GM12878 (cell line): ENCODE measurements at regions not wholly inside any gene's neighbourhood (a gene's known extent, or its start where the extent isn't known, plus 50 kb on each side); places are given as distances from the start of the nearest gene placed in this dataset.

ENCODE experiments used
- CBX5 ChIP-seq: sonication (generic); IDR thresholded peaks from 2 replicates; pipeline ENCODE4 v1.6.1; 2016; ENCODE audit warnings: low read depth, moderate library complexity, mild to moderate bottlenecking, inconsistent platforms
- CTCF ChIP-seq, 3 experiments: IDR thresholded peaks in 2 of 3; conservative IDR thresholded peaks in 1 of 3; 2 replicates each; pipeline ENCODE4 v1.5.1; 2011; ENCODE audit warnings: low read depth in 3 of 3, low read length in 3 of 3, mild to moderate bottlenecking in 3 of 3, control low read depth in 2 of 3, moderate library complexity in 2 of 3, inconsistent platforms in 1 of 3, mixed read lengths in 1 of 3; ENCODE audit not compliant: control insufficient read depth in 2 of 3, insufficient read depth in 1 of 3; ENCODE audit errors: extremely low read depth in 1 of 3
- EP300 ChIP-seq, 2 experiments: fragments of 150-350 bp in 1 of 2; IDR thresholded peaks; 2 replicates each; pipeline ENCODE4 v1.6.1; 2011 to 2012; ENCODE audit warnings: low read depth in 2 of 2, low read length in 2 of 2, borderline replicate concordance in 1 of 2, improper control_type of control experiment in 1 of 2, inconsistent platforms in 1 of 2; ENCODE audit not compliant: control insufficient read depth in 1 of 2
- EZH2 ChIP-seq: IDR thresholded peaks from 2 replicates; pipeline ENCODE4 v1.6.1; 2012; ENCODE audit warnings: low read depth, mild to moderate bottlenecking, control low read depth, inconsistent platforms, low read length, borderline replicate concordance; ENCODE audit not compliant: control insufficient read depth
- POLR2A ChIP-seq: IDR thresholded peaks from 2 replicates; pipeline ENCODE4 v1.6.1; 2011; ENCODE audit warnings: low read depth, mild to moderate bottlenecking, low read length
- TF ChIP-seq, protein P1 (sequence below): fragments of 450-650 bp; formaldehyde crosslinking; IDR thresholded peaks from 2 replicates; pipeline ENCODE4 v1.4.0; 2020; ENCODE audit warnings: mild to moderate bottlenecking, moderate library complexity
- TF ChIP-seq, protein P2 (sequence below): fragments of 450-650 bp; IDR thresholded peaks from 2 replicates; pipeline ENCODE4 v1.6.1; 2017; ENCODE audit warnings: antibody characterized with exemption, mild to moderate bottlenecking, moderate library complexity

DNA sequence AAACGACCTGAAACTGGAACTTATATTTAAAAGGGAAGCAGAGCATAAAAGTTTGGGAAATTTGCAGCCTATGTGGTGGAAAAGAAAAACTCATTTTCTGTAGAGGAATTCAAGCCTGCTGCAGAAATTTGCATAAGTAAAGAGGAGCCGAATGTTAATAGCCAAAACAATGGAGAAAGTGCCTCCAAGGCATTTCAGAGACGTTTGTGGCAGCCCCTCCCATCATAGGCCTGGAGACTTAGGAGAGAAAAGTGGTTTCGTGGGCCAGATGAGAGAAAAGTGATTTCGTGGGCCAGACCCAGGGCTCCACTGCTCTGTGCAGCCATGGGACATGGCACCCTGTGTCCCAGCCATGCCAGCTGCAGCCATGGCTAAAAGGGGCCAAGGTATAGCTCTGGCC, 361.9 kb downstream of the PCDH19 start:
- TF ChIP-seq EP300 (IDR thresholded peaks at IDR 0.05; ENCODE audit: borderline replicate concordance in 1 of 2, control insufficient read depth in 1 of 2, low read depth in 2 of 2, low read length in 2 of 2) (no peak), CTCF (IDR thresholded peaks at IDR 0.05 in 2 of 3, conservative IDR thresholded peaks at IDR 0.05 in 1 of 3; ENCODE audit: control insufficient read depth in 2 of 3, extremely low read depth in 1 of 3, insufficient read depth in 1 of 3, low read depth in 3 of 3, low read length in 3 of 3) (no peak), EZH2 (no peak), POLR2A (no peak), CBX5 (no peak)
- TF ChIP-seq, protein P1, sequence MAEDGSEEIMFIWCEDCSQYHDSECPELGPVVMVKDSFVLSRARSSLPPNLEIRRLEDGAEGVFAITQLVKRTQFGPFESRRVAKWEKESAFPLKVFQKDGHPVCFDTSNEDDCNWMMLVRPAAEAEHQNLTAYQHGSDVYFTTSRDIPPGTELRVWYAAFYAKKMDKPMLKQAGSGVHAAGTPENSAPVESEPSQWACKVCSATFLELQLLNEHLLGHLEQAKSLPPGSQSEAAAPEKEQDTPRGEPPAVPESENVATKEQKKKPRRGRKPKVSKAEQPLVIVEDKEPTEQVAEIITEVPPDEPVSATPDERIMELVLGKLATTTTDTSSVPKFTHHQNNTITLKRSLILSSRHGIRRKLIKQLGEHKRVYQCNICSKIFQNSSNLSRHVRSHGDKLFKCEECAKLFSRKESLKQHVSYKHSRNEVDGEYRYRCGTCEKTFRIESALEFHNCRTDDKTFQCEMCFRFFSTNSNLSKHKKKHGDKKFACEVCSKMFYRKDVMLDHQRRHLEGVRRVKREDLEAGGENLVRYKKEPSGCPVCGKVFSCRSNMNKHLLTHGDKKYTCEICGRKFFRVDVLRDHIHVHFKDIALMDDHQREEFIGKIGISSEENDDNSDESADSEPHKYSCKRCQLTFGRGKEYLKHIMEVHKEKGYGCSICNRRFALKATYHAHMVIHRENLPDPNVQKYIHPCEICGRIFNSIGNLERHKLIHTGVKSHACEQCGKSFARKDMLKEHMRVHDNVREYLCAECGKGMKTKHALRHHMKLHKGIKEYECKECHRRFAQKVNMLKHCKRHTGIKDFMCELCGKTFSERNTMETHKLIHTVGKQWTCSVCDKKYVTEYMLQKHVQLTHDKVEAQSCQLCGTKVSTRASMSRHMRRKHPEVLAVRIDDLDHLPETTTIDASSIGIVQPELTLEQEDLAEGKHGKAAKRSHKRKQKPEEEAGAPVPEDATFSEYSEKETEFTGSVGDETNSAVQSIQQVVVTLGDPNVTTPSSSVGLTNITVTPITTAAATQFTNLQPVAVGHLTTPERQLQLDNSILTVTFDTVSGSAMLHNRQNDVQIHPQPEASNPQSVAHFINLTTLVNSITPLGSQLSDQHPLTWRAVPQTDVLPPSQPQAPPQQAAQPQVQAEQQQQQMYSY (CRISPR knock-in tag) = no peak
- TF ChIP-seq, protein P2, sequence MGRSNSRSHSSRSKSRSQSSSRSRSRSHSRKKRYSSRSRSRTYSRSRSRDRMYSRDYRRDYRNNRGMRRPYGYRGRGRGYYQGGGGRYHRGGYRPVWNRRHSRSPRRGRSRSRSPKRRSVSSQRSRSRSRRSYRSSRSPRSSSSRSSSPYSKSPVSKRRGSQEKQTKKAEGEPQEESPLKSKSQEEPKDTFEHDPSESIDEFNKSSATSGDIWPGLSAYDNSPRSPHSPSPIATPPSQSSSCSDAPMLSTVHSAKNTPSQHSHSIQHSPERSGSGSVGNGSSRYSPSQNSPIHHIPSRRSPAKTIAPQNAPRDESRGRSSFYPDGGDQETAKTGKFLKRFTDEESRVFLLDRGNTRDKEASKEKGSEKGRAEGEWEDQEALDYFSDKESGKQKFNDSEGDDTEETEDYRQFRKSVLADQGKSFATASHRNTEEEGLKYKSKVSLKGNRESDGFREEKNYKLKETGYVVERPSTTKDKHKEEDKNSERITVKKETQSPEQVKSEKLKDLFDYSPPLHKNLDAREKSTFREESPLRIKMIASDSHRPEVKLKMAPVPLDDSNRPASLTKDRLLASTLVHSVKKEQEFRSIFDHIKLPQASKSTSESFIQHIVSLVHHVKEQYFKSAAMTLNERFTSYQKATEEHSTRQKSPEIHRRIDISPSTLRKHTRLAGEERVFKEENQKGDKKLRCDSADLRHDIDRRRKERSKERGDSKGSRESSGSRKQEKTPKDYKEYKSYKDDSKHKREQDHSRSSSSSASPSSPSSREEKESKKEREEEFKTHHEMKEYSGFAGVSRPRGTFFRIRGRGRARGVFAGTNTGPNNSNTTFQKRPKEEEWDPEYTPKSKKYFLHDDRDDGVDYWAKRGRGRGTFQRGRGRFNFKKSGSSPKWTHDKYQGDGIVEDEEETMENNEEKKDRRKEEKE = no peak
